Left renal pelvis (tissue), 4 donors: ENCODE measurements at regions not wholly inside any gene's neighbourhood (a gene's known extent, or its start where the extent isn't known, plus 50 kb on each side); places are given as distances from the start of the nearest gene placed in this dataset.
"Not testable (repeated sequence)": the region's sequence is repeated elsewhere in the genome, so short reads cannot be mapped to it uniquely, and the experiment has no call there.

Experiments used
- DNase-seq, 4 donors: peaks; one replicate each; pipeline ENCODE4 v3.0.0-alpha.2; 2013; ENCODE audit warnings: low read depth in 4 of 4, low spot score in 3 of 4

GRCh38 chr20:30164389-30164788 is 1093.1 kb upstream of the DEFB115 start:
- DNase-seq, result not testable (repeated sequence)

- no peak for DNase-seq
These were observed 1089.9 kb upstream of the DEFB115 start for GRCh38 chr20:30167540-30167939.

- DNase-seq, result no peak
These were observed 1089.3 kb upstream of the DEFB115 start for GRCh38 chr20:30168025-30168799.

GRCh38 chr20:30168800-30169138 is 1088.7 kb upstream of the DEFB115 start:
- DNase-seq, result no peak

GRCh38 chr20:30175681-30176080 is 1081.8 kb upstream of the DEFB115 start:
- no peak for DNase-seq

- not testable (repeated sequence) for DNase-seq
These were observed 1074.3 kb upstream of the DEFB115 start for GRCh38 chr20:30183124-30183523.

GRCh38 chr20:30191785-30192184 is 1065.7 kb upstream of the DEFB115 start:
- not testable (repeated sequence) for DNase-seq

- DNase-seq, result not testable (repeated sequence)
These were observed 1023.0 kb upstream of the DEFB115 start for GRCh38 chr20:30234477-30234876.

GRCh38 chr20:30275073-30275472 is 982.4 kb upstream of the DEFB115 start:
- not testable (repeated sequence) for DNase-seq

- DNase-seq, result no peak
These were observed 975.8 kb upstream of the DEFB115 start for GRCh38 chr20:30281584-30282197.

GRCh38 chr20:30283476-30284280 is 973.8 kb upstream of the DEFB115 start:
- DNase-seq, result peak in 2 of 4 donors; percentile 62 to 78

- no peak for DNase-seq
These were observed 973.1 kb upstream of the DEFB115 start for GRCh38 chr20:30284281-30284905.

GRCh38 chr20:30285677-30286076 is 971.8 kb upstream of the DEFB115 start:
- DNase-seq, result no peak

- no peak for DNase-seq
These were observed 971.3 kb upstream of the DEFB115 start for GRCh38 chr20:30286157-30286556.

- not testable (repeated sequence) for DNase-seq
These were observed 970.0 kb upstream of the DEFB115 start for GRCh38 chr20:30287459-30287858.

GRCh38 chr20:30288346-30288745 is 969.1 kb upstream of the DEFB115 start:
- no peak for DNase-seq

GRCh38 chr20:30289049-30289448 is 968.4 kb upstream of the DEFB115 start:
- not testable (repeated sequence) for DNase-seq

GRCh38 chr20:30289711-30290141 is 967.7 kb upstream of the DEFB115 start:
- not testable (repeated sequence) for DNase-seq

GRCh38 chr20:30290361-30291063 is 967.0 kb upstream of the DEFB115 start:
- DNase-seq, result peak in 2 of 4 donors; percentile 66 to 82

GRCh38 chr20:30291064-30291379 is 966.4 kb upstream of the DEFB115 start:
- not testable (repeated sequence) for DNase-seq
